ENCODE measurements at regions not wholly inside any gene's neighbourhood (a gene's known extent, or its start where the extent isn't known, plus 50 kb on each side); places are given as distances from the start of the nearest gene placed in this dataset.

DNA sequence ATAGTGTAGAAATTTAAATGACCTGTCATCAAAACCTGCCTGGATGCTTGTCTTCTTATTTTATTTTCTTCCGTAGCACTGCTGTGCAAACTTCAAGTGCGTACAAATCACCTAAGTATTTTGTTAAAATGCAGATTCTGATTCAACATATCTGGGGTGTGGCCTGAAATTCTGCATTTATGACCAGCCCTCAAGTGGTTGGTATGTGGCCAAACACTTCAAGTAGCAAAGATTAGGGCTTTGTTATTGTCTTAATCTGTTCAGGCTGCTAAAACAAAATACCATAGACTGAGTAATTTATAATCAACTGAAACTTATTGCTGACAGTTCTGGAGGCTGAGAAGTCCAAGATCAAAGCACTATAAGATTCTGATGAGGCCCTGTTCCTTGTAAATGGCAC is 97.6 kb upstream of the LRRC3B start:
- WGBS (ENCODE audit: insufficient coverage, insufficient replicate concordance, low lambda C conversion rate, missing lambda C conversion rate), result 86% methylated on average over 2 of the region's 2 CpGs
- Histone ChIP-seq H3K79me2 (ENCODE audit: control insufficient read depth, insufficient read depth, low read length) (no peaks in the 10 kb centered on the region), H3K36me3 (ENCODE audit: control insufficient read depth in 2 of 2, insufficient read depth in 2 of 2, low read length in 1 of 2) (no peaks in the 10 kb centered on the region), H3K4me1 (ENCODE audit: control insufficient read depth, insufficient read depth, low read length) (no peaks in the 10 kb centered on the region), H3K4me3 (no peak overlapping the region), H2AFZ (ENCODE audit: control insufficient read depth, low read depth, low read length) (no peak overlapping the region), H3K4me2 (ENCODE audit: control insufficient read depth, insufficient read depth) (no peak overlapping the region), H3K9ac (ENCODE audit: control insufficient read depth, insufficient read depth, low read length) (no peak overlapping the region), H3K9me3 (replicated peaks; ENCODE audit: control insufficient read depth, insufficient read depth, low read length) (no peaks in the 10 kb centered on the region), H4K20me1 (ENCODE audit: control insufficient read depth, insufficient read depth) (no peaks in the 10 kb centered on the region), H3K27me3 (replicated peaks in 1 of 2; ENCODE audit: control insufficient read depth in 2 of 2, insufficient read depth in 2 of 2, low read length in 1 of 2) (no peaks in the 10 kb centered on the region), H3K27ac (ENCODE audit: control insufficient read depth, insufficient read depth) (no peak overlapping the region)
- ATAC-seq (no peak), DNase-seq (ENCODE audit: low read depth, low spot score) (no peak), FAIRE-seq (no peak)
- BruUV-seq (replicated peaks), result no TSS peak
- intact Hi-C loops (cut with micrococcal nuclease; ENCODE audit: unreplicated experiment) (no loop called here), in situ Hi-C loops (cut with MboI) (no loop called here)
- RAD21 ChIA-PET (ENCODE audit: unreplicated experiment), result no interaction called here
- POLR2A ChIA-PET, result no interaction called here
- SMC1A ChIA-PET (ENCODE audit: uncharacterized antibody, unreplicated experiment), result no interaction called here
- TF ChIP-seq JUNB (IDR thresholded peaks at IDR 0.05) (no peak), KDM1A (IDR thresholded peaks at IDR 0.05; ENCODE audit: borderline replicate concordance) (no peak), RBBP5 (conservative IDR thresholded peaks at IDR 0.05) (no peak), YBX1 (IDR thresholded peaks at IDR 0.05) (no peak), RFX5 (IDR thresholded peaks at IDR 0.05; ENCODE audit: low read depth, low read length) (no peak), NR2F1 (conservative IDR thresholded peaks at IDR 0.05) (no peak), ZZZ3 (IDR thresholded peaks at IDR 0.05; ENCODE audit: control insufficient read depth, insufficient read length, low read depth) (no peak), SMAD1 (IDR thresholded peaks at IDR 0.05; ENCODE audit: low read depth, partially characterized antibody) (no peak), EGR1 (IDR thresholded peaks at IDR 0.05; ENCODE audit: borderline replicate concordance in 1 of 2, low read depth in 2 of 2, low read length in 2 of 2) (no peak), KLF5 (IDR thresholded peaks at IDR 0.05; ENCODE audit: partially characterized antibody) (no peak), CBX5 (IDR thresholded peaks at IDR 0.05; ENCODE audit: low read depth) (no peak), NFYB (IDR thresholded peaks at IDR 0.05; ENCODE audit: insufficient read depth, low read depth, low read length) (no peak)
- TF ChIP-seq, protein P1, sequence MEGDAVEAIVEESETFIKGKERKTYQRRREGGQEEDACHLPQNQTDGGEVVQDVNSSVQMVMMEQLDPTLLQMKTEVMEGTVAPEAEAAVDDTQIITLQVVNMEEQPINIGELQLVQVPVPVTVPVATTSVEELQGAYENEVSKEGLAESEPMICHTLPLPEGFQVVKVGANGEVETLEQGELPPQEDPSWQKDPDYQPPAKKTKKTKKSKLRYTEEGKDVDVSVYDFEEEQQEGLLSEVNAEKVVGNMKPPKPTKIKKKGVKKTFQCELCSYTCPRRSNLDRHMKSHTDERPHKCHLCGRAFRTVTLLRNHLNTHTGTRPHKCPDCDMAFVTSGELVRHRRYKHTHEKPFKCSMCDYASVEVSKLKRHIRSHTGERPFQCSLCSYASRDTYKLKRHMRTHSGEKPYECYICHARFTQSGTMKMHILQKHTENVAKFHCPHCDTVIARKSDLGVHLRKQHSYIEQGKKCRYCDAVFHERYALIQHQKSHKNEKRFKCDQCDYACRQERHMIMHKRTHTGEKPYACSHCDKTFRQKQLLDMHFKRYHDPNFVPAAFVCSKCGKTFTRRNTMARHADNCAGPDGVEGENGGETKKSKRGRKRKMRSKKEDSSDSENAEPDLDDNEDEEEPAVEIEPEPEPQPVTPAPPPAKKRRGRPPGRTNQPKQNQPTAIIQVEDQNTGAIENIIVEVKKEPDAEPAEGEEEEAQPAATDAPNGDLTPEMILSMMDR (IDR thresholded peaks at IDR 0.05 in 2 of 3, conservative IDR thresholded peaks at IDR 0.05 in 1 of 3; ENCODE audit: control insufficient read depth in 2 of 3, extremely low read depth in 1 of 3, insufficient read depth in 1 of 3, low read depth in 3 of 3, low read length in 3 of 3), result no peak
- CTCF ChIA-PET, result no interaction called here
